Activated CD4-positive, alpha-beta T cell treated with anti-CD3 and anti-CD28 coated beads, Interleukin-2, amount 10 ng/mL, durations not matched to agents 7 days and 5 days (primary cell): ENCODE measurements at regions not wholly inside any gene's neighbourhood (a gene's known extent, or its start where the extent isn't known, plus 50 kb on each side); places are given as distances from the start of the nearest gene placed in this dataset.
A peak's percentile ranks its signal among the peaks of the same experiment; 100 is the strongest.
"Not testable (repeated sequence)": the region's sequence is repeated elsewhere in the genome, so short reads cannot be mapped to it uniquely, and the experiment has no call there.

Experiments
- CTCF ChIA-PET: fragments of 350-600 bp; sonication (Branson Sonifier 250); formaldehyde crosslinking; loops from one replicate; lab custom pipeline; 2021; ENCODE audit warnings: antibody characterized with exemption; lab: Charles Lee
- POLR2A ChIA-PET: fragments of 350-600 bp; sonication (Branson Sonifier 250); formaldehyde crosslinking; loops from one replicate; lab custom pipeline; 2021; ENCODE audit warnings: antibody characterized with exemption; lab: Charles Lee
- DNase-seq: peaks from one replicate; pipeline ENCODE4 v3.0.0-alpha.2; 2020
- H3K27ac Mint-ChIP-seq: one replicate; pipeline ENCODE4 v1.8.0; 2021; ENCODE audit warnings: mild to moderate bottlenecking, moderate library complexity, mixed read lengths
- H3K27me3 Mint-ChIP-seq: one replicate; pipeline ENCODE4 v1.8.0; 2021; ENCODE audit warnings: mixed read lengths
- H3K36me3 Mint-ChIP-seq: one replicate; pipeline ENCODE4 v1.8.0; 2021; ENCODE audit warnings: low read depth, mixed read lengths
- H3K4me1 Mint-ChIP-seq: one replicate; pipeline ENCODE4 v1.8.0; 2021; ENCODE audit warnings: mixed read lengths
- H3K4me3 Mint-ChIP-seq: one replicate; pipeline ENCODE4 v1.8.0; 2021; ENCODE audit warnings: mild to moderate bottlenecking, moderate library complexity, mixed read lengths
- H3K9me3 Mint-ChIP-seq: one replicate; pipeline ENCODE4 v1.8.0; 2021; ENCODE audit warnings: mixed read lengths

- CTCF ChIA-PET, H3K9me3 Mint-ChIP-seq, POLR2A ChIA-PET, H3K36me3 Mint-ChIP-seq, H3K27me3 Mint-ChIP-seq, H3K4me3 Mint-ChIP-seq, H3K27ac Mint-ChIP-seq, DNase-seq: not testable (repeated sequence)
- peaks cover 14% of the 10 kb centered on the region for H3K4me1 Mint-ChIP-seq
Measured at GRCh38 chr2:111461831-111462230, 341.1 kb downstream of the BCL2L11 start.

- POLR2A ChIA-PET, H3K27me3 Mint-ChIP-seq, H3K36me3 Mint-ChIP-seq, H3K4me3 Mint-ChIP-seq, H3K9me3 Mint-ChIP-seq, DNase-seq, CTCF ChIA-PET: not testable (repeated sequence)
- Mint-ChIP-seq H3K4me1 (peaks cover 16% of the 10 kb centered on the region), H3K27ac (peak overlapping the region; percentile 71)
Measured at GRCh38 chr2:111462572-111462971, 341.9 kb downstream of the BCL2L11 start.

DNA sequence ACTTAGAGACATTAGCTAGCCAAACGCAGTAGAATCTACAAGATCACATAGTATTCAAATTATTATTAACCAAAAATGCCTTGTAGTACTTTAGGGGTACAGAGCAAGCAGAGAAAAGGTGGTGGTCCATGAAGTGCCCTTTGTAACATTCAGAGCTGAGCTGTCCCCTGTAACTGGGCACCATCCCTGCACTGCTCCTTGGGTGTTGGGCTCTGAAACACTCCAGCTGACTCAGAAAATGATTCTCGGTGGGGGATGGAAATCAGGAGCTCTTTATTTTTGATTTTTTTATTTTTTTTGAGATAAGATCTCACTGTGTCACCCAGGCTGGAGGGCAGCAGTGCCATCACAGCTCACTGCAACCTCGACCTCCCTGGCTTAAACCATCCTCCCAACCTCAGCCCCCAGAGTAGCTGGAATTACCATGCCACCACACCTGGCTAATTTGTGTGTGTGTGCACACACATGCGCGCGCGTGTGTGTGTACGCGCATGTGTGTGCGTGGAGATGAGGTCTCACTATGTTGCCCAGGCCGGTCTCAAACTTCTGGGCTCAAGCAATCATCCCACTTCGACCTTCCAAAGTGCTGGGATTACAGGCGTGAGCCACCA, 342.6 kb downstream of the BCL2L11 start:
- H3K9me3 Mint-ChIP-seq, H3K36me3 Mint-ChIP-seq, DNase-seq, H3K27me3 Mint-ChIP-seq, POLR2A ChIA-PET, CTCF ChIA-PET, H3K4me3 Mint-ChIP-seq: not testable (repeated sequence)
- Mint-ChIP-seq H3K4me1 (peaks cover 16% of the 10 kb centered on the region), H3K27ac (peak overlapping the region; percentile 85)

GRCh38 chr2:111463956-111464355, 343.2 kb downstream of the BCL2L11 start:
- CTCF ChIA-PET, H3K27me3 Mint-ChIP-seq, H3K9me3 Mint-ChIP-seq, POLR2A ChIA-PET, H3K27ac Mint-ChIP-seq, H3K36me3 Mint-ChIP-seq, H3K4me3 Mint-ChIP-seq: not testable (repeated sequence)
- DNase-seq: peak; percentile 68
- peaks cover 16% of the 10 kb centered on the region for H3K4me1 Mint-ChIP-seq

DNA sequence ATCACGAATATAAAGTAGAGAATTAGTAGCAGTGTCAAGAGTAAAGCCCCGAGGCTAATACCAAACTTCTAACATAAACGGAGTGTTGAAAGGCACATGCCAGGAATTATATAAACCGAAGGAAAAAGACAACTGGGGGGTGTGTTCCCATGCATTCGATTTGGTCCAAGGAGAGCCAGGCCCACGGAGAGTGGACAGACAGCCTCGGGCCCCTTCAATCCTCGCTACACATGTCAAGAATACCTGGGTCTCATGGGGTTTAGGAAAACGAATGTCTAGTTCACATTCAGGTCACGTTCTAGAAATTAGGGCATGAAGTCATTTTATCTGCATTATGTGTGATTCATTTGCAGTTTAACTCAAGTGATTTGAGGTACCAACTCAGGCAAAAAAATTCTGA, 343.7 kb downstream of the BCL2L11 start:
- peaks cover 16% of the 10 kb centered on the region for H3K4me1 Mint-ChIP-seq
- DNase-seq, H3K36me3 Mint-ChIP-seq, POLR2A ChIA-PET, H3K9me3 Mint-ChIP-seq, CTCF ChIA-PET, H3K4me3 Mint-ChIP-seq, H3K27ac Mint-ChIP-seq, H3K27me3 Mint-ChIP-seq: not testable (repeated sequence)

DNA sequence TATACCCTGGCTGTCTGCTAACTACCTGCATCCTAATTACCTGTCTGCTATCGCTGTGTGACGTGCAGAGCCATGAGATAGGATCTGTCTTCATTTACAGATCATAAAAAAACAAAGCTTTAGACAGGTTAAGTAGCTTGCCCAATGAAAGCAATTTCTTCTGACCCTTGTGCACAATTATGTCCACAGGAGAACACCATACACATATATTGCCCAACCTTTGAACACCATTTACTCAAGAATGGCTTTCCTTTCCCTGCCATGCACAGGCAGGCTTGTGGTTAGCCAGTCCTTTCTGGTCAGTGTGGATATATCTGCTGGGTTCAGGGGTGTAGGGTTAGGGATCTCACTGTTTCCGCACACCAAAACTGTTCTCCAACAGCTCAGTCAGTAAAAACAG, 344.8 kb downstream of the BCL2L11 start:
- DNase-seq, CTCF ChIA-PET, H3K27ac Mint-ChIP-seq, H3K36me3 Mint-ChIP-seq, POLR2A ChIA-PET, H3K4me3 Mint-ChIP-seq, H3K27me3 Mint-ChIP-seq, H3K9me3 Mint-ChIP-seq: not testable (repeated sequence)
- H3K4me1 Mint-ChIP-seq: peaks cover 20% of the 10 kb centered on the region

DNA sequence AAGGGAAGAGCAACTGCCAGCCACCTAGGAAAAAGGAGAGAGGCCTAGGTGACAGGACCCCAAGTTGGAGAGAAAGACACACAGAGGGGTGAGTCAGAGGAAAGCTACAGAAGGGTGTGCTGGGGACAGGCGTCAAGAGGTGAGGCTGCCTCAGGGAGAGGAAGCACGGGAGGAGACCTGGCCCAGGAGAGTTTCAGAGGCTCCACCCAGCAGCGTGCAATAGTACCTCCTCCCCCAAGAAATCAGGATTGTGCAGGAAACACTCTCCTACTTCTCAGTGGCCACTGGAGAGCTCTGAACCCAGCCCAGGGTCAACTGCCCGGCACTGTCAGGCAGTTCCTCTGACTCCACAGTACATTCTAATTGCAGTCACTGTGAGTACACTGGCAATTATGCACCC, 346.0 kb downstream of the BCL2L11 start:
- H3K4me1 Mint-ChIP-seq: peaks cover 20% of the 10 kb centered on the region
- H3K27ac Mint-ChIP-seq, POLR2A ChIA-PET, DNase-seq, H3K9me3 Mint-ChIP-seq, H3K36me3 Mint-ChIP-seq, CTCF ChIA-PET, H3K27me3 Mint-ChIP-seq, H3K4me3 Mint-ChIP-seq: not testable (repeated sequence)

DNA sequence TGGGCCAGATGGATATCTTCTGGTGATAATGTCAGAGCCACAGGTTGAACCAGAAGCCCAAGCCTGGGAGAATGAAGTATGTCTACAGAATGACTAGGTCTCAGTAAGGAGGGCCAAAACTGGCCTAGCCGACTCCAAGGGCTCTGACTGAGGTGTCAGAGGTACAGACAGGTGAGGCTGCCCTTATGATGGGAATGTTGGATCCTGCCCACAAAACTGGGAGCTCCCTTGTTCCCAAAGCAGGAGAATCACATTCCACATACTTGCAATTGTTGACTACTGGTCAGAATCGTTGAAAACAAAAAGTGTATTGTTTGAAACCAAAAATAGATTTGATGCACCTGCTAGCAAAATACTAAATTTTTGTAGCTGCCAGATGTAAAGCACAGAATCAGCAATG, 350.2 kb downstream of the BCL2L11 start:
- H3K36me3 Mint-ChIP-seq, H3K9me3 Mint-ChIP-seq, POLR2A ChIA-PET, H3K27ac Mint-ChIP-seq, CTCF ChIA-PET, DNase-seq, H3K4me3 Mint-ChIP-seq, H3K27me3 Mint-ChIP-seq: not testable (repeated sequence)
- peaks cover 21% of the 10 kb centered on the region for H3K4me1 Mint-ChIP-seq

DNA sequence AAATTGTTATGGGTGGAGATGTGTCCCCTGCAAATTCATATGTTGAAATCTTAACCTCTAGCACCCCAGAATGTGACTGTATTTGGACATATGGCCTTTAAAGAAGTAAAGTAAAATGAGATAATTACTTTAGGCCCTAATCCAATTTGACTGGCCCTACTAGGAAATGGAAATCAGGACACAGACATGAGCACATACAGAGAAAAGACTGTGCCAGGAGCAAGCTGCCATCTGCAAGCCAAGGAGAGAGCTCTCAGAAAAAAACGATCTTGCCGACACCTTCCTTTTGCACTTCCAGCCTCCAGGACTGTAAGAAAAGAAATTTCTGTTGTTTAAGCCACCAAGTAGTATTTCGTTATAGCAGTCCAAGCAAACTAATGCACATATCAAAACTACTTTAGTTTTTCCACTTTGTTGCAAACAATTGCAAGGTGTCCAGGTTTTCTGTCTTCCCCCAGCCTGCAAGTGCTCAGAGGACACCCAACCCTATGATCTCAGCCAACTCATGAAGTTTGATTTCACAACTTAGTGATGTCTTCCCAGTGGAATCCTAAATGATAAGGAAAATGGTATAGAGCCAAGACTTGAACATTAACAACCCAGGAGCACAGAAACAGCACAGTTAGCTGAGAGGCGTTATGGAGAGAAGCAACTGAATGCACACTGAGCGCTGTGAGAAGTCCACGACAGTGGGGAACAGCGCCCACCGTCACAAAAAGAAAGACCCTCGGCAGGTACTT, 351.2 kb downstream of the BCL2L11 start:
- POLR2A ChIA-PET, H3K4me3 Mint-ChIP-seq, DNase-seq, CTCF ChIA-PET, H3K36me3 Mint-ChIP-seq, H3K9me3 Mint-ChIP-seq, H3K27me3 Mint-ChIP-seq, H3K27ac Mint-ChIP-seq: not testable (repeated sequence)
- peaks cover 16% of the 10 kb centered on the region for H3K4me1 Mint-ChIP-seq

- CTCF ChIA-PET, POLR2A ChIA-PET, DNase-seq, H3K36me3 Mint-ChIP-seq, H3K9me3 Mint-ChIP-seq, H3K27me3 Mint-ChIP-seq, H3K4me3 Mint-ChIP-seq: not testable (repeated sequence)
- Mint-ChIP-seq H3K27ac (peak overlapping the region; percentile 54), H3K4me1 (peaks cover 14% of the 10 kb centered on the region)
Measured at GRCh38 chr2:111472844-111473403, 352.2 kb downstream of the BCL2L11 start.

- peaks cover 14% of the 10 kb centered on the region for H3K4me1 Mint-ChIP-seq
- H3K36me3 Mint-ChIP-seq, H3K27me3 Mint-ChIP-seq, H3K4me3 Mint-ChIP-seq, CTCF ChIA-PET, DNase-seq, H3K9me3 Mint-ChIP-seq, POLR2A ChIA-PET, H3K27ac Mint-ChIP-seq: not testable (repeated sequence)
Measured at GRCh38 chr2:111473522-111473921, 352.8 kb downstream of the BCL2L11 start.

GRCh38 chr2:111474198-111474705, 353.5 kb downstream of the BCL2L11 start:
- POLR2A ChIA-PET, H3K4me3 Mint-ChIP-seq, CTCF ChIA-PET, H3K9me3 Mint-ChIP-seq, H3K27ac Mint-ChIP-seq, H3K27me3 Mint-ChIP-seq, DNase-seq, H3K36me3 Mint-ChIP-seq: not testable (repeated sequence)
- H3K4me1 Mint-ChIP-seq: peaks cover 19% of the 10 kb centered on the region

GRCh38 chr2:111478335-111478734, 357.6 kb downstream of the BCL2L11 start:
- H3K4me3 Mint-ChIP-seq, H3K27me3 Mint-ChIP-seq, H3K9me3 Mint-ChIP-seq, CTCF ChIA-PET, POLR2A ChIA-PET, DNase-seq, H3K36me3 Mint-ChIP-seq, H3K27ac Mint-ChIP-seq: not testable (repeated sequence)
- peaks cover 27% of the 10 kb centered on the region for H3K4me1 Mint-ChIP-seq
